ENCODE measurements at regions not wholly inside any gene's neighbourhood (a gene's known extent, or its start where the extent isn't known, plus 50 kb on each side); places are given as distances from the start of the nearest gene placed in this dataset.
"Not testable (repeated sequence)": the region's sequence is repeated elsewhere in the genome, so short reads cannot be mapped to it uniquely, and the experiment has no call there.

- DNase-seq, result no peak
These were observed 676.0 kb downstream of the EPHA3 start for GRCh38 chr3:89783341-89783927.

DNA sequence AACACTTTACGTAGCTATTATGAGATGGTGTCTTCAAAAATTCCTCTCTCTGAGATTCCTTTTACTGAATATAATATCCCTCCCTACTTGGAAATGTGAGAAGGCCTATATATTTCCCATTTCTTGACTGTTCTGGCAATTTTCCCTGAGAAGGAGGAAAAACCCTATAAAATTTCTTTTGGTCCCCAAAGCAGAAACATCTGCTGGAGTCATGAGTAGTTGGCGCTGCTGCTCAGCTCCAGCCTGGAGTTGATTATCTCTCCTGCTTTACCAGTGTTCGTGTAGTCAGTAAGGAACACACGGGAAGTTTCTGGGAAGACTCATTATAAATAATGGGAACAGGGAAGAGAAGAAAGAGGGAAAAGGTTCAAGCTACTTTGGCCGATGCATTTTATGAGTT, 680.1 kb downstream of the EPHA3 start:
- no peak for DNase-seq

DNA sequence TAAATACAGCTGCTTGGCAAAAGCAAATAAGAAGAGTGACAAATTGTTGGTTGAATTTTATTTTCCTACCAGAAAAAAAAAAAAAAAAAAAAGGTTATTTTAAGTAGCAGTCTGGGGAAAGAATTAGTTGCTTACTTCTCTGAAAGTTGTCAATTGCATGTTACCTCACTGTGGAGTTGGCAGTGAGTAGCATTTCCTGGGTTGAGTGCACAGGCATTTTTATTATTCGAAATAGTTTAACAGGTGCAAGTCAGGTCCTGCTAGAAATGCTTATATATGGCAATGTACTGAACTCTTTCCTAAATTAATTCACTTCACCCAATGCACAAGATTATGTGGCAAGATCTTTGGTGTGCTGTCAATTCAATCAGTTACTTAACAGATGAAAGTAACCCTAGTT, 680.6 kb downstream of the EPHA3 start:
- DNase-seq, result no peak

- no peak for DNase-seq
These were observed 688.1 kb downstream of the EPHA3 start for GRCh38 chr3:89795506-89795905.

DNA sequence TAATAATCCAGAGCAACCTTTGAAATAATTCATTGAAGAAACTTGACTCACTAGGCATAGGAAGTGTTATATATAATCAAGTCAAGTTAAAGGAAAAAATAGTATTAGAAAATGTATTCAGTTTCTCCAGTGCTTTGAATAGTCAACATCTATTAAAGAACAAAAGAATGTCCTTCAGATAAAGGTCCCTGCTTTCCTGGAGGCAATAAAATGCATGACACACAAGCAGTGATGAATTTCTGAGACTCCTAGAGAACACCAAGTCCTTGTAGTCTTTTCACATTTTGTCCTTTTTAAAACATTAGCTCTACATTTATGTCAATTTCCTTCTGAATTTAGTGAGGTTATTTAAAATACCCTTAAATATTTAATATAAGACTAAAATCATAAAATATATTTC, 695.5 kb downstream of the EPHA3 start:
- no peak for DNase-seq

- DNase-seq, result no peak
These were observed 696.3 kb downstream of the EPHA3 start for GRCh38 chr3:89803711-89804110.

DNA sequence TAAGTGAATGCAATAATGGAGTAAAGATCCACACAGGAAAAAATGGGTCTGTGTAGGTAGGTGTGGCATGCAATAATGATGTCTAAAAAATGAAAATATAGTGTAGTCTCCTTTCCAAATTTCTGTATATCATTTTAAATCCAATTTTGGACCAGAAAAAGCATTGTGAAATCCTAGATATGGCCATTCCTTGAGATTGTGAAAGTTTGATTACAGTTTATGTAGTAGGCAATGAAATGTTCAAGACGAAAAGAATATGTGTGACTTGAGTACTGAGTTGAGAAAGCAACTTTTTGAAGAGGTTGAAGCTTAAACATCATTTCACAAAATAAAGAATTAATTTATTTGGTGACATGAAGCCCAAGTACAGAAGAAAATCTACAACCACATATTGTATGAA, 698.7 kb downstream of the EPHA3 start:
- DNase-seq, result no peak

DNA sequence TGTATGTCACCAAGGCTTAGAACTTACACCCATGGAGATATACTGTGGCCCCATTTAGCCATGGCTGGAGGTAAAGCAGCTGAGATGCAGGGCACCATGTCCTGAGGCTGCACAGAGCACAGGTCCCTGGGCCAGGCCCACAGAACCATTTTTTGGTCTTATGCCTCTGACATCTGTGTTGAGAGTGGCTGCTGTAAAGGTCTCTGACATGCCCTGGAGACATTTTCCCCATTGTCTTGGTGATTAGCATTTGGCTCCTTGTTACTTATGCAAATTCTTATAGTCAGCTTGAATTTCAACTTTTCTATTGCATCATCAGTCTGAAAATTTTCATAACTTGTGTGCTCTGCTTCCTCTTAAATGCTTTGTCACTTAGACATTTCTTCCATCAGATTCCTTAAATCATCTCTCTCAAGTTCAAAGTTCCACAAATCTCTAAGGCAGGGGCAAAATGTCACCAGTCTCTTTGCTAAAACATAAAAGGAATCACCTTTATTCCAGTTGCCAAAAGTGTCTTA, 701.3 kb downstream of the EPHA3 start:
- no peak for DNase-seq

DNA sequence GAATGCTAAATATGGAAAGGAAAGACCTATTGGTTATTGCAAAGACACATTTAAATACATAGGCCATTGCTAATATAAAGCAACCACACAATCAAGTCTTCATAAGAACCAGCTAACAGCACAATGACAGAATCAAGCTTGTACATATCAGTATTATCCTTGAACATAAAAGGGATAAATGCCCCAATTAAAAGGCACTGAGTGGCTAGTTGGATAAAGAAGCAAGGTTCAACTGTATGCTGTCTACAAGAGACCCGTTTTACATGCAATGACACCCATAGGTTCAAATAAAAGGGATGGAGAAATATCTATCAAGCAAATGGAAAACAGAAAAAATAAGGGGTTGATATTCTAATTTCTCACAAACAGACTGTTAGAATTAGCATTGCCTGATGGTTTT, 706.1 kb downstream of the EPHA3 start:
- no peak for DNase-seq

GRCh38 chr3:89841041-89841440, 733.6 kb downstream of the EPHA3 start:
- no peak for DNase-seq

DNA sequence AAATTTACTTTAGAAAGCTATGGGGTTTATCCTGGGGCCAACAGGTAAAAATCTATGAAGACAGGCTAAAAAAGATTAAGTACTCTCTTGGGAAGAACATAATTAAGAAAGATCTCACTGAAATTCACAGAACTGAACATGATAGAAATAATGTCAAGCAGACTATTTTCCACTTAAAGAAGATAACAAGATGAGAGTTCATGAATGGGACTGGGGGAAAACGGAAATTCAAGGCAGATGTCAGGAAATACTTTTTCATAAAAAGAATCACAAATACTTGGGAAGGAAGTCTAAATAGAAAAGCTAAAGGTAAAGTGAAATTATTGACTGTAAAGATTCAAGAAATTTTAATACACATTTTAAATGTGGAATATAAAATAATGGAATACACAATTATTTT, 737.6 kb downstream of the EPHA3 start:
- no peak for DNase-seq

DNA sequence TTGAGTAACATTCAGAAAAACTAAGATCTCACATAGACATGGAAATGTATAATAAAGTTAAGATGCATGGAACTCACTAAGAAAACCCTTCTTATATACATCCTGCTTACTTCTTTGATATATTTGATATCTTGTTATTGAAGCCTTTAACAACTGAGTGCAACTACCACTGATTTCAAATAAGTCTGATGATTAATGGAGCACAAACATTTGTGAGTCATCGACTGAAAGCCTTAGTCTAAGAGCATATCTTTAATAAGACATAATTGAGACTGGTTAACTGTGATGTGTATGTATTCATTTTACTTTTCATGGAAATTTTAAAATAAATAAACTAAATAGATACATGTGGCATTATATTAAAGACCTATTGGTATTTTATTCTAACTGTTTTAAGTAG, 740.5 kb downstream of the EPHA3 start:
- no peak for DNase-seq

DNA sequence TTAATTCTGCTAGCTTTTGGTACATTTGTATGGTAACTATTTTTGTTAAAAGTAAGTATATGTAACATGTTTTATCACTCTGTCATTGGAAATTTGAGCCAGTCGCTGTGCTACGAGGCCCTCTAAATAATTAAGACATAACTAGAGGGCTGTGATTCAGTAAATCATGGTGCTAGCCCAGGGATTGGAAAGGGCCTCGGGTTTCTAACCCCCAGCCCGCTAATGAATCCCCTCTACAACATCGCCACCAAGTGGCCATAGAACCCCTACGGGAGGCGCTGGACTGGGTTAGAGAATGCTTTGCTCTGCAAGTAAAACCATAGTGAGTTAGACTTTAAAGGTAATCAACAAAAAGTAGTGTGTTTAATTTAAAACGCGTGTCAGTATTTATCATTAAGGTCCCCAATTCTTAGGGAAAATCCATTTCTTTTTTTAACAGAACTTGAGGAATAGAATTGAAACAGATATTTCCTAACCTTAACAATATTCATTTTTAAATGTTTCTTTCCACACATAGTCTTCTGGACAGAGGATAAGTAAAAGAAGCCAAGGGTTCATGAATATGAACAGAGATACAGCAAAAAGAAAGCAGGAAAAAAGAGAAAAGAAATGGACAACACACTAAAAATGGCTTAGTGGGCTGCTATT, 744.7 kb downstream of the EPHA3 start:
- no peak for DNase-seq

- DNase-seq, result no peak
These were observed 752.3 kb downstream of the EPHA3 start for GRCh38 chr3:89859757-89860156.

GRCh38 chr3:89867286-89867685, 759.9 kb downstream of the EPHA3 start:
- DNase-seq, result no peak

GRCh38 chr3:89876116-89876515, 768.7 kb downstream of the EPHA3 start:
- no peak for DNase-seq

DNA sequence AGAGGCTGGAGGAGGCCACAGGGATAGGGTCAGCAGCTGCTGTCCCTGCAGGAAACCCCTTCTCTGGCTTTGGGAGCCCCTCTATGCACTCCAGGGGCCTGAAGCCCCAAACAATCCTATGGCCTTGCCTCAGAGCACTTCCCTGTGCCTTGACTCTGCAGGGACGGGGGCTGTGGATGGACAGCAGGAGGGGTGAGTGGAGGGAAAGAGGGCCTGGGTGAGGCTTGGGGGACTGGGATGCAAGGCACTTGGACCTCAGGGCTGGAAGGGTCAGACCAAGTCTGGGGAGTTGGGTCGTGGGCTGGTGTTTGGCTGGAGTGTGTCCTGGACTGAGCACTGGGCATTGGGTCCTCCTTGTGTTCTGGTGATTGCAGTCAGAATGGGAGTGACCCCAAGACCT, 769.8 kb downstream of the EPHA3 start:
- DNase-seq, result no peak

- no peak for DNase-seq
These were observed 782.0 kb downstream of the EPHA3 start for GRCh38 chr3:89889386-89889785.

DNA sequence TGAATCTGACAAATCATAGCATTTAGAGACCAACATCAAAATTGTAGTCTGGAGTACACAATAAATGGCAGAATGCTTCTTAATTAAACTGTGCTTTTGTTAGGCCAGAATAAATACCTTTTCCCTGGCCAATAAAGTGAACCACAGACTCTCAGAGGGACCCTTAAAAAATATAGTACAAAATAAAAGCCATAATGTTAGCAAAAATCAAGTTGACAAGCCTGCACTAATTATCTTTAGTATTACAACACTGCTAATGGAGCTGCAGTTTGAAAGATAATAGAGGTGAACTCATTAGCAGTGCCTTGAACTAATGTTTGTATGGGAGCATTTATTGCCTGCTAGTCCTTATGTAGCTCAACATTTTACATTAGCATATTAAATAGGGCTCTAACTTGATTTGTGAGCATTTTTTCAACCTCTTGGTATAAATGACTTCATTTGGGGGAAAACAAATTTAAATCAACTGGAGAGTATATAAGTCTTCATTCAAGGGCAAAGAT, 801.3 kb downstream of the EPHA3 start:
- DNase-seq, result no peak

GRCh38 chr3:89912031-89912430, 804.6 kb downstream of the EPHA3 start:
- DNase-seq, result no peak

GRCh38 chr3:89923921-89924610, 816.6 kb downstream of the EPHA3 start:
- no peak for DNase-seq

DNA sequence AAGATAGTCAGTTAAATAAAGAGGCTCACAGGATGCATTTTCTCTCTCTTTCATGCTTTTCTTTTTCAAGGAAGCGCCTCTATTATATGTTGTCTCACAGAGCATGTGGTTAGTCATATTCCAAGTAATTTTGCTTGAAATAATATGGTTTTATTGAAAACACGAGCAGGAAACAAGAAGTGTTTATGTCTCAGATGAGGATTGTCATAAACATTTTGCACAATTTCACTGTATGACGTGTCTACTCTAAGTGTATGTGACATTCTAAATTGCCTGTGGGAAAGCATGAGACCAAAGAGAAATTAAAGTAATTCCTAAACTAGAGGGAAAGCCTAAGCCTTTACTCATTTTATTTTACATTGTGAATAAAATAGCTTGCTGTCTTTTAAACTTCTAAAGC, 818.6 kb downstream of the EPHA3 start:
- DNase-seq, result no peak

DNA sequence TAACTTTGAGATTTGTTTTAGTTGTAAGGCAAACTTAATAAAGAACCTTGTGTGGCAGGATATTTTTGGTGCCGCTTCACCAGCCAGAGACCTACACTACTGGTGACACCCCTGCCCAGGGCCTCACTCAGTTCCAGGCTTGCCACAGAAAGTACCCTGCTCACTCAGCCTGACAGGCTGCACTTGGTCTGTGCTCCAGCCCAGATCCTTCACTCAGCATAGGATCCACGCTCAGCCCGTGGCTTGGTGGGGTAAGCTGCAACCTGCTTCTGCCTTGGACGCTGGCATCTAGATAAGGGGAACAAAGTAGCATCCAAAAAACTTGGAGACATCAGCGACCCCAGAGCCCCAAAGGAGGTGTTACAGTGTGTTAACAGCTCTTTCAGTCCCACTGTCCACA, 825.5 kb downstream of the EPHA3 start:
- no peak for DNase-seq

DNA sequence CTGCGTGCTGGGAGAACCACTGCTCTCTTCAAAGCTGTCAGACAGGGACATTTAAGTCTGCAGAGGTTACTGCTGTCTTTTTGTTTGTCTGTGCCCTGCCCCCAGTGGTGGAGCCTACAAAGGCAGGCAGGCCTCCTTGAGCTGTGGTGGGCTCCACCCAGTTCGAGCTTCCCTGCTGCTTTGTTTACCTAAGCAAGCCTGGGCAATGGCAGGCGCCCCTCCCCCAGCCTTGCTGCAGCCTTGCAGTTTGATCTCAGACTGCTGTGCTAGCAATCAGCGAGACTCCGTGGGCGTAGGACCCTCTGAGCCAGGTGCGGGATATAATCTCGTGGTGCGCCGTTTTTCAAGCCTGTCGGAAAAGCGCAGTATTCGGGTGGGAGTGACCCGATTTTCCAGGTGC, 837.0 kb downstream of the EPHA3 start:
- DNase-seq, result not testable (repeated sequence)
